Astrocyte of the cerebellum (primary cell): ENCODE measurements at regions not wholly inside any gene's neighbourhood (a gene's known extent, or its start where the extent isn't known, plus 50 kb on each side); places are given as distances from the start of the nearest gene placed in this dataset.
"Not testable (repeated sequence)": the region's sequence is repeated elsewhere in the genome, so short reads cannot be mapped to it uniquely, and the experiment has no call there.

Experiments
- DNase-seq: peaks from one replicate; pipeline ENCODE4 v3.0.0-alpha.2; 2011; ENCODE audit warnings: low read depth
- H3K4me3 ChIP-seq: 2 replicates; pipeline ENCODE4 v1.5.1; 2011; ENCODE audit warnings: mild to moderate bottlenecking, low read depth, low read length, moderate library complexity
- in situ Hi-C: cut with HindIII; loops from 2 replicates; pipeline ENCODE4 v1.10.0; 2017; ENCODE audit warnings: low sequenced_read_pairs

GRCh38 chr9:62905722-62906121 lies 1715.9 kb downstream of the SPATA31A7 start:
- H3K4me3 ChIP-seq, DNase-seq, in situ Hi-C loops: not testable (repeated sequence)

GRCh38 chr9:62907866-62908265 lies 1718.0 kb downstream of the SPATA31A7 start:
- in situ Hi-C loops, H3K4me3 ChIP-seq, DNase-seq: not testable (repeated sequence)

GRCh38 chr9:62908271-62908670 lies 1718.4 kb downstream of the SPATA31A7 start:
- DNase-seq, in situ Hi-C loops, H3K4me3 ChIP-seq: not testable (repeated sequence)

- in situ Hi-C loops, result not testable (repeated sequence)
Observed at GRCh38 chr9:62909447-62909846, 1719.6 kb downstream of the SPATA31A7 start.

GRCh38 chr9:62912278-62912677 lies 1722.4 kb downstream of the SPATA31A7 start:
- H3K4me3 ChIP-seq, DNase-seq, in situ Hi-C loops: not testable (repeated sequence)

More at GRCh38 chr9:62909447-62909846, 1719.6 kb downstream of the SPATA31A7 start:
- DNase-seq, H3K4me3 ChIP-seq: not testable (repeated sequence)

- in situ Hi-C loops, H3K4me3 ChIP-seq, DNase-seq: not testable (repeated sequence)
Observed at GRCh38 chr9:62915168-62915567, 1725.3 kb downstream of the SPATA31A7 start.

GRCh38 chr9:62915661-62916060 lies 1725.8 kb downstream of the SPATA31A7 start:
- in situ Hi-C loops, H3K4me3 ChIP-seq: not testable (repeated sequence)

GRCh38 chr9:62918648-62919385 lies 1729.0 kb downstream of the SPATA31A7 start:
- in situ Hi-C loops, H3K4me3 ChIP-seq, DNase-seq: not testable (repeated sequence)

More at GRCh38 chr9:62915661-62916060, 1725.8 kb downstream of the SPATA31A7 start:
- DNase-seq, result not testable (repeated sequence)

- H3K4me3 ChIP-seq, in situ Hi-C loops, DNase-seq: not testable (repeated sequence)
Observed at GRCh38 chr9:62931484-62931883, 1741.6 kb downstream of the SPATA31A7 start.

GRCh38 chr9:62952840-62953239 lies 1763.0 kb downstream of the SPATA31A7 start:
- DNase-seq, in situ Hi-C loops, H3K4me3 ChIP-seq: not testable (repeated sequence)
